ENCODE measurements at regions not wholly inside any gene's neighbourhood (a gene's known extent, or its start where the extent isn't known, plus 50 kb on each side); places are given as distances from the start of the nearest gene placed in this dataset.
"Not testable (repeated sequence)": the region's sequence is repeated elsewhere in the genome, so short reads cannot be mapped to it uniquely, and the experiment has no call there.

DNA sequence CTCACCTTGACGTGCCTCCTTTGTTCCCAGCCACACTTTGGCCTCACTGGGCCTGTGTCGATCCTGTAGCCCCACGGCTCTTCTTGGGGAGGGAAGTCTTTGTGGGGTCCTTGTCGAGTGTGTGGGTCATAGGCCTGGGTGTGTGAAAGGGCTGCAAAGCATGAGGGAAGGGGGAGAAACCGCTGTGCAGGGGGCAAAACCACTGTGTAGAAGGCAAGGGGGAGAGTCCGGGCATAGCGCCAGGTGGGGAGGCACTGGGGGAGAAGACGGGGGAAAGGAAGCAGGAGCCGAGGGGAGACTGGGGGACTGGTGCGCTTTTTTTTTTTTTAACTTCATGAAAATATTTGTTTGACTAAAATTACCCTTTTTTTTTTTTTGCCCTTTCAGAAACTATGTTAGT, 65.1 kb upstream of the RASD2 start:
- Mint-ChIP-seq H3K27me3 (no peaks in the 10 kb centered on the region), H3K4me1 (peaks cover 1% of the 10 kb centered on the region), H3K27ac (no peak overlapping the region), H3K4me3 (no peak overlapping the region), H3K36me3 (peaks cover 10% of the 10 kb centered on the region), H3K9me3 (ENCODE audit: low read depth) (no peaks in the 10 kb centered on the region)
- ATAC-seq (no peak), DNase-seq (no peak)
- CTCF ChIA-PET = no interaction called here

DNA sequence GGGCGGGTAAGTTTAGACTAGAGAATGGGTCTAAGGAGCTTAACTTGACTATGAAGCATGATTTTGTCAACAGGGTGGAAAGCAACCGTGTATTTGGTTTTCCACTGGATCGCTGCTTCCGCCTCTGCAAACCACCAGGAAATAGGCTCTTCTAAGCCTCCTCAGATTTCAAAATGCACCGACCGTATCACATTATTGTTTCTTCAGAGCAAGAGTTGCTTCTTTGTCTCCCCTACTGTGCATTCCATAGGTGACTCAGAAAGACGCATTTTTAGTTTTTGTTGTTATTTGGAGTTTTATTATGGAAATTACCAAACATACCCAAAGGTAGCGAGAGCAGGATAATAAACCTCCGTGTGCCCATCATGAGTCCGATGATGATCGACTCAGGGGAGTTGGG, 64.3 kb upstream of the RASD2 start:
- no peak for ATAC-seq
- DNase-seq = no peak
- H3K27ac Mint-ChIP-seq = no peak overlapping the region
- H3K36me3 Mint-ChIP-seq = peaks cover 2% of the 10 kb centered on the region
- peaks cover 6% of the 10 kb centered on the region for H3K27me3 Mint-ChIP-seq
- peaks cover 8% of the 10 kb centered on the region for H3K4me1 Mint-ChIP-seq
- CTCF ChIA-PET = no interaction called here
- H3K9me3 Mint-ChIP-seq (ENCODE audit: low read depth) = no peaks in the 10 kb centered on the region
- H3K4me3 Mint-ChIP-seq = no peak overlapping the region

- CTCF ChIA-PET = no interaction called here
- Mint-ChIP-seq H3K4me3 (no peak overlapping the region), H3K4me1 (peaks cover 9% of the 10 kb centered on the region), H3K27ac (no peak overlapping the region), H3K27me3 (peaks cover 12% of the 10 kb centered on the region), H3K36me3 (no peaks in the 10 kb centered on the region), H3K9me3 (ENCODE audit: low read depth) (no peaks in the 10 kb centered on the region)
- ATAC-seq = no peak
- DNase-seq = no peak
These were observed 62.6 kb upstream of the RASD2 start for GRCh38 chr22:35477911-35478582.

DNA sequence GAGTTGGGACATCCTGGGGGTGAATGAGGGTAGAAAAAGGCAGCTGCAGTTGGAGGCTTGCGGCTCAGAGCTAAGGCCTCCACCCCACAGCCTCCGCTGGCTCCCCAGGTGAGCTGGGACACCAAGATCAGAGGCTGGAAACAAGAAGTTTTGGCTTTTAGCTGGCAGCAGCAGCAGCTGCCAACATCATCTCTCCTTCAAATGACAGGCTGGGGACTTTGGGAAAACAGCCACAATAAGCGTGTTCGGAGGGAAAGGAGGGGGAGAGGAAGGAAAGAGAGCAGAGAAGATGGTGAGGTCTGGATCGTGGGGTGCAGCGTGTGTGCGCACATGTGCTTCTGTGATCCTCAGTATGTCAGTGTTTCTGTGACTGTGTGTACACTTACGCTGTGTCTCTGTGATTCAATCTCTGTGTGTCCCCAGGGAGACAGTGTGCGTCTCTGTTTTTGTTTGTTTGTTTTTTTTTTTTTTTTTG, 62.0 kb upstream of the RASD2 start:
- no peak overlapping the region for H3K4me3 Mint-ChIP-seq
- CTCF ChIA-PET = interaction anchor here (0.7 kb wide), 1 partner anchor 9 kb away, joined by 3 read pairs; no protein-coding TSS in a partner anchor
- H3K36me3 Mint-ChIP-seq = no peaks in the 10 kb centered on the region
- ATAC-seq (no peak), DNase-seq (no peak)
- no peak overlapping the region for H3K27ac Mint-ChIP-seq
- H3K4me1 Mint-ChIP-seq = peaks cover 9% of the 10 kb centered on the region
- no peaks in the 10 kb centered on the region for H3K9me3 Mint-ChIP-seq (ENCODE audit: low read depth)
- peaks cover 12% of the 10 kb centered on the region for H3K27me3 Mint-ChIP-seq

GRCh38 chr22:35479359-35479758, 61.3 kb upstream of the RASD2 start:
- ATAC-seq (no peak), DNase-seq (no peak)
- Mint-ChIP-seq H3K9me3 (ENCODE audit: low read depth) (no peaks in the 10 kb centered on the region), H3K36me3 (no peaks in the 10 kb centered on the region), H3K27me3 (peaks cover 14% of the 10 kb centered on the region), H3K4me3 (no peak overlapping the region), H3K27ac (no peak overlapping the region), H3K4me1 (peaks cover 9% of the 10 kb centered on the region)
- CTCF ChIA-PET = interaction anchor here (0.7 kb wide), 1 partner anchor 9 kb away, joined by 3 read pairs; no protein-coding TSS in a partner anchor

GRCh38 chr22:35479985-35480550, 60.6 kb upstream of the RASD2 start:
- no peak overlapping the region for H3K27ac Mint-ChIP-seq
- no peaks in the 10 kb centered on the region for H3K36me3 Mint-ChIP-seq
- no peak for ATAC-seq
- CTCF ChIA-PET = no interaction called here
- H3K27me3 Mint-ChIP-seq = peaks cover 14% of the 10 kb centered on the region
- H3K4me1 Mint-ChIP-seq = peaks cover 9% of the 10 kb centered on the region
- no peaks in the 10 kb centered on the region for H3K9me3 Mint-ChIP-seq (ENCODE audit: low read depth)
- no peak overlapping the region for H3K4me3 Mint-ChIP-seq
- no peak for DNase-seq

GRCh38 chr22:35480627-35481550, 59.7 kb upstream of the RASD2 start:
- no peak overlapping the region for H3K27ac Mint-ChIP-seq
- no peak for ATAC-seq
- no peaks in the 10 kb centered on the region for H3K9me3 Mint-ChIP-seq (ENCODE audit: low read depth)
- H3K36me3 Mint-ChIP-seq = no peaks in the 10 kb centered on the region
- H3K27me3 Mint-ChIP-seq = peaks cover 16% of the 10 kb centered on the region
- no peak overlapping the region for H3K4me3 Mint-ChIP-seq
- no peak for DNase-seq
- peaks cover 9% of the 10 kb centered on the region for H3K4me1 Mint-ChIP-seq
- CTCF ChIA-PET = no interaction called here

GRCh38 chr22:35482311-35482710, 58.3 kb upstream of the RASD2 start:
- ATAC-seq = no peak
- no peak overlapping the region for H3K27ac Mint-ChIP-seq
- peaks cover 16% of the 10 kb centered on the region for H3K27me3 Mint-ChIP-seq
- H3K4me3 Mint-ChIP-seq = no peak overlapping the region
- peaks cover 9% of the 10 kb centered on the region for H3K4me1 Mint-ChIP-seq
- DNase-seq = no peak
- H3K36me3 Mint-ChIP-seq = no peaks in the 10 kb centered on the region
- CTCF ChIA-PET = no interaction called here
- no peaks in the 10 kb centered on the region for H3K9me3 Mint-ChIP-seq (ENCODE audit: low read depth)

- Mint-ChIP-seq H3K27ac (no peak overlapping the region), H3K4me3 (no peak overlapping the region), H3K36me3 (no peaks in the 10 kb centered on the region), H3K4me1 (peaks cover 9% of the 10 kb centered on the region), H3K9me3 (ENCODE audit: low read depth) (no peaks in the 10 kb centered on the region), H3K27me3 (peaks cover 16% of the 10 kb centered on the region)
- CTCF ChIA-PET = no interaction called here
- DNase-seq (no peak), ATAC-seq (no peak)
These were observed 57.7 kb upstream of the RASD2 start for GRCh38 chr22:35482974-35483373.

GRCh38 chr22:35483730-35484129, 56.9 kb upstream of the RASD2 start:
- H3K27me3 Mint-ChIP-seq = peaks cover 16% of the 10 kb centered on the region
- DNase-seq (no peak), ATAC-seq (no peak)
- no peak overlapping the region for H3K27ac Mint-ChIP-seq
- peaks cover 9% of the 10 kb centered on the region for H3K4me1 Mint-ChIP-seq
- no peaks in the 10 kb centered on the region for H3K9me3 Mint-ChIP-seq (ENCODE audit: low read depth)
- CTCF ChIA-PET = no interaction called here
- H3K36me3 Mint-ChIP-seq = no peaks in the 10 kb centered on the region
- H3K4me3 Mint-ChIP-seq = no peak overlapping the region

DNA sequence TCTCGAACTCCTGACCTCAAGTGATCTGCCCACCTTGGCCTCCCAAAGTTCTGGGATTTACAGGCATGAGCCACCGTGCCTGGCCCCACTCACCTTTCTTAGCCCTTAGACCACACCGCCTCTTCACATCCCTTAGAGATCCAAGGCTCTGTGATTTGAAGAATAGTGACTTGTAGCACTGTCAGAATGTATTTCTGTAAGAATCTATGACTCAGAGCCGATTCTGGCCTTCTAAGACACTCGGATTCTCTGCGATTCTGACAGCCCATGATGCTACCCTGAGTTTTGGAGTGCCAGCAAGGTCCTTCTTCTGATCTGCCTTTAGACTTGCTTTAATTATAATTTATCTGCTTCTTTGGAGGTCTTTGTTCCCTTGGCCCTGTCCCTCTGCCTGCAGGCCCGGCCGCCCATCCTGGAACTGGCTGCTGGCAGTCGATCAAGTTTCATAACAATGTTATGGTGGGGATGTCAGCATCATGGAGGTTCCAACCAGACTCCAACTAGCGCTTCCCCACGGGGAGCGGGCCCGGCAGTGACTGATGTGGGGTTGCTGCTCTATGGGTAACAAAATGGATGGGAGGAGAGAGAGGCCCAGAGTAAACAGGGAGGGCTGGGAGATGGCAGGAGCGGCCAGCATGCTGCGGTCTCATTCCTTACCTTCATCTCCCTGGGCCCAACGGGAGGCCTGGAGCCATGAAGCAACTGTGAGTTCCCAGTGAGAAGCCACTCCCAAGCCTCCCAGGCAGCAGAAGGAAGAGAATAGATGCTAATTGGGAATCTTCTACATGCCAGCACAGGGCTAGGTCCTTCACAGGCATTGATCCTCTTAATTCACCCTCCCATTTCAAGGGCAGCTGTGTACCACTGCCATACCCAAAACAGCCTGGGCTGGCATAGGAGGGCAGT, 55.7 kb upstream of the RASD2 start:
- no peaks in the 10 kb centered on the region for H3K9me3 Mint-ChIP-seq (ENCODE audit: low read depth)
- no peak overlapping the region for H3K4me3 Mint-ChIP-seq
- H3K36me3 Mint-ChIP-seq = no peaks in the 10 kb centered on the region
- ATAC-seq (no peak), DNase-seq (no peak)
- H3K27ac Mint-ChIP-seq = no peak overlapping the region
- CTCF ChIA-PET = no interaction called here
- peaks cover 16% of the 10 kb centered on the region for H3K27me3 Mint-ChIP-seq
- H3K4me1 Mint-ChIP-seq = peaks cover 9% of the 10 kb centered on the region

- Mint-ChIP-seq H3K4me1 (peaks cover 3% of the 10 kb centered on the region), H3K27ac (no peak overlapping the region), H3K4me3 (no peak overlapping the region), H3K9me3 (ENCODE audit: low read depth) (no peaks in the 10 kb centered on the region), H3K27me3 (peaks cover 12% of the 10 kb centered on the region), H3K36me3 (no peaks in the 10 kb centered on the region)
- CTCF ChIA-PET = no interaction called here
- DNase-seq = no peak
- no peak for ATAC-seq
These were observed 54.5 kb upstream of the RASD2 start for GRCh38 chr22:35486116-35486631.

DNA sequence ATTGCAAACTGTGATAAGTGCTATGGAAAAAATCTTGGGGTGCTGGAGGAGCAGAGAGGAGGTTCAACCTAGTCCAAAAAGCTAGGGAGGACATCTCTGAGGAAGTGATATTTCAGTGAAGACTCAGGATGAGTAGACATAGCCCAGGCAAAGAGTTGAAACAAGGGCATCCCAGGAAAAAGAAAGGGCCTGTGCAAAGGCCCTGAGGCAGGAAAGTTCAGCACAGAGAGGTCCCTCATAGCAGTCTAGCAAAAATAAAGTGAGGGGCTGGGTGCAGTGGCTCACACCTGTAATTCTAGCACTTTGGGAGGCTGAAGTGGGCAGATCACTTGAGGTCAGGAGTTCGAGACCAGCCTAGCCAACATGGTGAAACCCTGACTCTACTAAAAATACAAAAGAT, 53.0 kb upstream of the RASD2 start:
- not testable (repeated sequence) for H3K4me3 Mint-ChIP-seq; H3K36me3 Mint-ChIP-seq; H3K9me3 Mint-ChIP-seq (ENCODE audit: low read depth); H3K4me1 Mint-ChIP-seq; H3K27ac Mint-ChIP-seq; ATAC-seq; H3K27me3 Mint-ChIP-seq; DNase-seq
- CTCF ChIA-PET = interaction anchor here (0.6 kb wide), 1 partner anchor 8 kb away, joined by 3 read pairs; no protein-coding TSS in a partner anchor

Measured in activated CD8-positive, alpha-beta memory T cell treated with anti-CD3 and anti-CD28 coated beads, Interleukin-2, amount 10 ng/mL, durations not matched to agents 7 days and 5 days (primary cell).